Endothelial cell (in vitro differentiated cells): ENCODE measurements at regions not wholly inside any gene's neighbourhood (a gene's known extent, or its start where the extent isn't known, plus 50 kb on each side); places are given as distances from the start of the nearest gene placed in this dataset.

Source experiments
- DNase-seq: peaks from one replicate; pipeline ENCODE4 v3.0.0; 2021; ENCODE audit warnings: low spot score
- H3K27ac Mint-ChIP-seq: one replicate; pipeline ENCODE4 v1.8.0; 2021; ENCODE audit warnings: mixed read lengths, inconsistent platforms; ENCODE audit not compliant: unreplicated experiment
- H3K27me3 Mint-ChIP-seq: one replicate; pipeline ENCODE4 v1.8.0; 2021; ENCODE audit warnings: mild to moderate bottlenecking, moderate library complexity, mixed read lengths, inconsistent platforms; ENCODE audit not compliant: unreplicated experiment
- H3K36me3 Mint-ChIP-seq: one replicate; pipeline ENCODE4 v1.8.0; 2021; ENCODE audit warnings: mild to moderate bottlenecking, low read depth, mixed read lengths, inconsistent platforms; ENCODE audit not compliant: unreplicated experiment
- H3K4me1 Mint-ChIP-seq: one replicate; pipeline ENCODE4 v1.8.0; 2021; ENCODE audit warnings: mild to moderate bottlenecking, mixed read lengths, inconsistent platforms; ENCODE audit not compliant: unreplicated experiment
- H3K4me3 Mint-ChIP-seq: one replicate; pipeline ENCODE4 v1.8.0; 2021; ENCODE audit warnings: mild to moderate bottlenecking, mixed read lengths, inconsistent platforms; ENCODE audit not compliant: unreplicated experiment
- H3K9me3 Mint-ChIP-seq: one replicate; pipeline ENCODE4 v1.8.0; 2021; ENCODE audit warnings: mixed read lengths, inconsistent platforms; ENCODE audit not compliant: unreplicated experiment
- TF ChIP-seq, protein P1 (sequence below): fragments of 200-600 bp; sonication (generic); IDR thresholded peaks from one replicate; pipeline ENCODE4 v1.5.0; 2021; ENCODE audit warnings: antibody characterized with exemption; ENCODE audit not compliant: unreplicated experiment

DNA sequence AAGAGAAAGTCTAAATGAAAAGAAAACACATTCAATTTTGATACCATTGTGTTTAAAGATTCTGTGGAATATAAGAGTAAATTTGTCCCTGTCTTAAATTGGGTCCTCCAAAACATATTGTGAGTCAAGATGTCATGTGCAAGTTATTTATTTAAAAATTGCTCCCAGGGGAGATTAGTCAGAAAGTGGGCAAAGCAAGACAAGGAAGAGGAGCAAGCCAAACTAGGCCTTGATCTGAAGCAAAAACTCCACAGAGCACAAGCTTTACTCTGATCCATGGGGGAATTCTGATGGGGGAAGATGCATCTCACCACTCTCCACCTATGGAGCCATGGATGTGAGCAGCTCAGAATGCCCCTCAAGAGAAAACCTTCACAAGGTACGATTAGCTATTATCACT is 342.8 kb upstream of the IL12A start:
- TF ChIP-seq, protein P1, sequence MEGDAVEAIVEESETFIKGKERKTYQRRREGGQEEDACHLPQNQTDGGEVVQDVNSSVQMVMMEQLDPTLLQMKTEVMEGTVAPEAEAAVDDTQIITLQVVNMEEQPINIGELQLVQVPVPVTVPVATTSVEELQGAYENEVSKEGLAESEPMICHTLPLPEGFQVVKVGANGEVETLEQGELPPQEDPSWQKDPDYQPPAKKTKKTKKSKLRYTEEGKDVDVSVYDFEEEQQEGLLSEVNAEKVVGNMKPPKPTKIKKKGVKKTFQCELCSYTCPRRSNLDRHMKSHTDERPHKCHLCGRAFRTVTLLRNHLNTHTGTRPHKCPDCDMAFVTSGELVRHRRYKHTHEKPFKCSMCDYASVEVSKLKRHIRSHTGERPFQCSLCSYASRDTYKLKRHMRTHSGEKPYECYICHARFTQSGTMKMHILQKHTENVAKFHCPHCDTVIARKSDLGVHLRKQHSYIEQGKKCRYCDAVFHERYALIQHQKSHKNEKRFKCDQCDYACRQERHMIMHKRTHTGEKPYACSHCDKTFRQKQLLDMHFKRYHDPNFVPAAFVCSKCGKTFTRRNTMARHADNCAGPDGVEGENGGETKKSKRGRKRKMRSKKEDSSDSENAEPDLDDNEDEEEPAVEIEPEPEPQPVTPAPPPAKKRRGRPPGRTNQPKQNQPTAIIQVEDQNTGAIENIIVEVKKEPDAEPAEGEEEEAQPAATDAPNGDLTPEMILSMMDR: no peak
- H3K27ac Mint-ChIP-seq: no peak overlapping the region

DNA sequence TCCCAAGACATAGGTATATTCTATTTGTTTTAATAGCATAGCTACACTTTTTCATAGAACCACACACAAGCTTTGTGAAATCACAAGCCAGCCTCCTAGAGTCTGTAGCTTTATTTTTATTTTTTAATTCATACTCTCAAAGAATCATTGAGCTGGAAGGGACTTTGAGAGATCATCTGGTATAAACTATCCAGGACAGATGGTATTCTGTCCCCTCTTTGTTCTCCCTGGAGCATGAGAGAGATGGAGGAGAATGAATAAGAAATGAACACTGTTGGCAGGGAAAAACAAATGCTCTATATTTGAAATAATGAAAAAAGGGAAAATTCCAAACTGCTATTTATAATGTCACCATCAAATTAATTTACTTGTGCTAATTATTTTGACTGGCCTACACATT is 338.7 kb upstream of the IL12A start:
- no peaks in the 10 kb centered on the region for H3K27me3 Mint-ChIP-seq
- TF ChIP-seq, protein P1: no peak
- peaks cover 9% of the 10 kb centered on the region for H3K4me1 Mint-ChIP-seq
- no peaks in the 10 kb centered on the region for H3K9me3 Mint-ChIP-seq
- DNase-seq: no peak
- H3K36me3 Mint-ChIP-seq: no peaks in the 10 kb centered on the region
- H3K27ac Mint-ChIP-seq: no peak overlapping the region
- H3K4me3 Mint-ChIP-seq: no peak overlapping the region

More for the DNA sequence above, 342.8 kb upstream of the IL12A start:
- H3K4me3 Mint-ChIP-seq: no peak overlapping the region
- peaks cover 1% of the 10 kb centered on the region for H3K27me3 Mint-ChIP-seq
- no peaks in the 10 kb centered on the region for H3K9me3 Mint-ChIP-seq
- no peaks in the 10 kb centered on the region for H3K36me3 Mint-ChIP-seq
- peaks cover 9% of the 10 kb centered on the region for H3K4me1 Mint-ChIP-seq
- no peak for DNase-seq

DNA sequence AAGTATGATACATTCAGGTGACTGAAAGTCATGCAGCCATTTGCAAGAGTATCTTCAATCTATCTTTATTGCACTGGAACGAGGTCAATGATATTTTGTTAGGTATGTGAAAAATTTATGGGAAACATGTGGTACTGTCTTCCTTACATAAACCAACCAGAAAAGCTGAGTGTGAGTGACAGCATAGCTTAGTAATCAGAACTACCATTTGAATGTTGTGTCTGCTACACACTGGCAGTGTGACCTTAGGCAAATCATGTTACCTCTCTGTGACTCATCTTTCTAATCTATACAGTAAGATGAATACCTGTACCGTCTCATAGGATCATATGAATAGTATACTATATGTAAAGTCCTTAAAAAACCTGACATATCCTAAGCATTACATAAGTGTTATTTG is 337.9 kb upstream of the IL12A start:
- no peak for DNase-seq
- peaks cover 9% of the 10 kb centered on the region for H3K4me1 Mint-ChIP-seq
- H3K27ac Mint-ChIP-seq: no peak overlapping the region
- no peak overlapping the region for H3K4me3 Mint-ChIP-seq
- H3K27me3 Mint-ChIP-seq: no peaks in the 10 kb centered on the region
- no peaks in the 10 kb centered on the region for H3K36me3 Mint-ChIP-seq
- TF ChIP-seq, protein P1: no peak
- no peaks in the 10 kb centered on the region for H3K9me3 Mint-ChIP-seq

DNA sequence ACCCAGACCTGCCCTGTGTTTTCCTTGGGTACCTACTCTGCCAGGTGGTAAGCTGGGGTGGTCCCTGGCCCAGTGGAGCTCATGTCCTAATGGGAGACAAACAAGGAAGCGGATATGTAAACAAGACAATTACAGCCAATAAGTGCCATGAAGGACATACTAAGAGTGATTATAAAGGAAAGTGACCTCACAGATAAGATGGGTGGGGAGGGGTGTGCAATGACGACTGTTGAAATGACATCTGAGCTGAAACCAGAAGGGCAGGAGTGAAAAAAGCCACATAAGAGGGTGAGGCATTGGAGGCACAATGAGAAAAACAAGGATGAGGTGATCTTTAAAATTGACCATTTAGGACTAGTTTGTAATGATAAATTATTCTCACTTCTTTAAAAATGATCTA is 336.2 kb upstream of the IL12A start:
- no peak overlapping the region for H3K4me3 Mint-ChIP-seq
- no peak overlapping the region for H3K27ac Mint-ChIP-seq
- H3K27me3 Mint-ChIP-seq: no peaks in the 10 kb centered on the region
- peaks cover 7% of the 10 kb centered on the region for H3K4me1 Mint-ChIP-seq
- TF ChIP-seq, protein P1: no peak
- no peaks in the 10 kb centered on the region for H3K36me3 Mint-ChIP-seq
- DNase-seq: no peak
- no peaks in the 10 kb centered on the region for H3K9me3 Mint-ChIP-seq

DNA sequence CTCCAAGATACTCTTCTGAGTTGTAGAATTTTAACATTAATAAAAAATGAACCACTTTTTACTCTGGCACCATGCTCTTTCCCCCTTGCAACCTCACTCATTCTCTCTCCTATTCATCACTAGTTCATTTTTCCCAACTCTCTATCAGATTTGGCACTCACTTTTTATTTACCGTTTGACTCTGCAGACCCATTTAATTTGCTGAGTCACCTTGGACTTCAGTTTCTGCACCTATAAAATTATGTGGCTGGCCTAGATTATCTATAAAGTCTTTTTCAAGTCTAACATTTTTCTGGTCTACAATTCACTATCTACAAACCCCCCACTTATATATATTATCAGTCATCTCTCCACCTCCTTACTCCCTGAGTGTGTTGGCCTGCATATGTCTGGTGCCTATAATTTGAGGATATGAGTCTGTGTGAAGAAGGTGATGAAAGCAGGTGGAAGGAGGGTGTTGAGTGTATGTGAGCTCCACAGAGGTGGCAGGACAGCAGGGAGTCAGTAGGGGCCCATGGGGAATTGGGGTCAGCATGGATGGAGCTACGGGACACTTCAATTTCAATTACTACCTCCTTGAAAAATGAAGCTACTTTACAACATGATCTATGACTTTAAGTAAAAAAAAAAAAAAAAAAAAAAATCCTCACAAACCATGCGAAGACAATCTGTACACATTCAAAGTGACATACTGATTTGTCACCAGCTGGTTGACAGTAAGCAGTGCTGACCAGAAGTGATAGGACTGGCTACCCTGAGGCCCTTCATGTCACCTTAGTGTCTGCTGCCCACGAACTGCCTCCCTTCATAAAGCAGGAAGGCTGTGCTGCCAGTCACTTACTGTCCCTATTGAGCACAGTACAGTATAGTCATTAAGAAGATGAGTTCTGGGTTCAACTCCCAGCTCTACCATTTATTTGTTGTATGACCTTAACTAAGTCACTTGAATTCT is 334.2 kb upstream of the IL12A start:
- H3K4me1 Mint-ChIP-seq: no peaks in the 10 kb centered on the region
- no peaks in the 10 kb centered on the region for H3K36me3 Mint-ChIP-seq
- H3K27ac Mint-ChIP-seq: no peak overlapping the region
- H3K4me3 Mint-ChIP-seq: no peak overlapping the region
- H3K27me3 Mint-ChIP-seq: peaks cover 3% of the 10 kb centered on the region
- DNase-seq: no peak
- TF ChIP-seq, protein P1: no peak
- no peaks in the 10 kb centered on the region for H3K9me3 Mint-ChIP-seq
